ENCODE measurements at regions not wholly inside any gene's neighbourhood (a gene's known extent, or its start where the extent isn't known, plus 50 kb on each side); places are given as distances from the start of the nearest gene placed in this dataset.

DNA sequence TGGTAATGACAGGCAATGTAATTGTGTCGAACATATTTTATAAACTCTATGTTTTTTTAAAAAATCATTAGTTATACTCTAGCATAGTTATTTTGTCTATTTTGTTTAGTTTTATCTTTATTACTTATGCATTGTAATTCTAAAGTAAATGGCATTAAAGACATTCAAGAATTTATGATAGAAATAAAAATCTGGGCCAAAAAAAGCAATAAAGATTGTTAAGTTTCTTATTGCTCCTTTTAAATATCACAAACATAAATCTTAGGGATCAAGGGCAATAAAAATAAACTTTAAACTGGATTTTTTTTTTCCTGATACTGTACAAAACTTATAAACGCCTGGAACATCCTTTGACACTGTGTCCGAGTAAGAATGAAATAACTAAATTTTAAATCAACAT, 931.5 kb upstream of the EYS start:
- Histone ChIP-seq H3K9me3 (no peaks in the 10 kb centered on the region), H3K27ac (no peak overlapping the region), H3K27me3 (no peaks in the 10 kb centered on the region), H3K36me3 (no peaks in the 10 kb centered on the region), H3K4me3 (no peak overlapping the region), H3K4me1 (no peaks in the 10 kb centered on the region)
- intact Hi-C loops (cut with DNase I) = no loop called here
- DNase-seq (no peak), FAIRE-seq (no peak), ATAC-seq (no peak)
- 48 to 55% methylated on average over 3 of the region's 3 CpGs for WGBS, 2 donors
- TF ChIP-seq, protein P1, sequence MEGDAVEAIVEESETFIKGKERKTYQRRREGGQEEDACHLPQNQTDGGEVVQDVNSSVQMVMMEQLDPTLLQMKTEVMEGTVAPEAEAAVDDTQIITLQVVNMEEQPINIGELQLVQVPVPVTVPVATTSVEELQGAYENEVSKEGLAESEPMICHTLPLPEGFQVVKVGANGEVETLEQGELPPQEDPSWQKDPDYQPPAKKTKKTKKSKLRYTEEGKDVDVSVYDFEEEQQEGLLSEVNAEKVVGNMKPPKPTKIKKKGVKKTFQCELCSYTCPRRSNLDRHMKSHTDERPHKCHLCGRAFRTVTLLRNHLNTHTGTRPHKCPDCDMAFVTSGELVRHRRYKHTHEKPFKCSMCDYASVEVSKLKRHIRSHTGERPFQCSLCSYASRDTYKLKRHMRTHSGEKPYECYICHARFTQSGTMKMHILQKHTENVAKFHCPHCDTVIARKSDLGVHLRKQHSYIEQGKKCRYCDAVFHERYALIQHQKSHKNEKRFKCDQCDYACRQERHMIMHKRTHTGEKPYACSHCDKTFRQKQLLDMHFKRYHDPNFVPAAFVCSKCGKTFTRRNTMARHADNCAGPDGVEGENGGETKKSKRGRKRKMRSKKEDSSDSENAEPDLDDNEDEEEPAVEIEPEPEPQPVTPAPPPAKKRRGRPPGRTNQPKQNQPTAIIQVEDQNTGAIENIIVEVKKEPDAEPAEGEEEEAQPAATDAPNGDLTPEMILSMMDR (IDR thresholded peaks at IDR 0.05) = no peak

DNA sequence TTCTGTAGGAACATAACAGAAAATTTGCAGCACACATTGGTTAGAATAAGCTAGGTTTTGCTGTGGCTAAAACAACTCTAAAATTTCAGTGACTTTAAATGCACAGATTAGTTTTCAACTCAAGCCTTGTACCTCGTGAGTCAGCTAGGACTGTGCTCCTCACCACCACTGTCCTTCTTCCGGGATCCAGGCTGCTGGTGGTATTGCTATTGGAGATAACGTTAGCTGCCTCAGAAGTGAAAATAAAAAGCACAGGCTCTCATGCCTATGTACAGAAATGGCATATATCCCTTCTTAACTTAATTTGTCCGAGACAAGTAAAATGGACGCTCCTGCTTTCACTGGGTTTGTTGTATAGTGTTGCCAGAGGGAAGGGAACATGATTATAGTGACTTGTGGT, 931.1 kb upstream of the EYS start:
- Histone ChIP-seq H3K4me1 (no peaks in the 10 kb centered on the region), H3K27ac (no peak overlapping the region), H3K4me3 (no peak overlapping the region), H3K36me3 (no peaks in the 10 kb centered on the region), H3K9me3 (no peaks in the 10 kb centered on the region), H3K27me3 (no peaks in the 10 kb centered on the region)
- TF ChIP-seq, protein P1 (IDR thresholded peaks at IDR 0.05) = no peak
- intact Hi-C loops (cut with DNase I) = no loop called here
- ATAC-seq (no peak), DNase-seq (no peak), FAIRE-seq (no peak)
- WGBS, 2 donors = 53 to 64% methylated on average over 5 of the region's 5 CpGs

DNA sequence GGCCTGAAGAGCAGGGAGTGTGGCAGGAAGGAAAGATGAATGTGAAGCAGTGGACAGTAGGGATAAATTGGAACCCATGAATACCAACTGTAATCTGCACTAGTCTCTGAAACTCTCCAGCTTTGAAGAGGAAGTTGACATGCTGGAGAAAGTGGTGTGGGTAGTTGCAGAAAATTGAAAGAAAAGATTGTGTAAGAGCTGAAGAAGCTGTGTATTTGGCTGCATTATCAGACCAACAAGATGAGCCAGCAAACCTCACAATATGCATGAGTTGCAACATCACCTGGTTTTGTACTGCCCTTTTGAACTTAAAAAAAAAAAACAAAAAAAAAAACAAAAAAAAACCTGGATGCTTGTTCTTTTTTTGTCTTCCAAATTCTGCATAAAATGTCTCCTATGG, 921.9 kb upstream of the EYS start:
- H3K4me1 ChIP-seq = no peaks in the 10 kb centered on the region
- H3K36me3 ChIP-seq = no peaks in the 10 kb centered on the region
- no peak for DNase-seq
- H3K27ac ChIP-seq = no peak overlapping the region
- no peak for FAIRE-seq
- no peaks in the 10 kb centered on the region for H3K9me3 ChIP-seq
- H3K27me3 ChIP-seq = no peaks in the 10 kb centered on the region
- intact Hi-C loops (cut with DNase I) = no loop called here
- no peak for ATAC-seq
- TF ChIP-seq, protein P1 (IDR thresholded peaks at IDR 0.05) = no peak
- H3K4me3 ChIP-seq = no peak overlapping the region

DNA sequence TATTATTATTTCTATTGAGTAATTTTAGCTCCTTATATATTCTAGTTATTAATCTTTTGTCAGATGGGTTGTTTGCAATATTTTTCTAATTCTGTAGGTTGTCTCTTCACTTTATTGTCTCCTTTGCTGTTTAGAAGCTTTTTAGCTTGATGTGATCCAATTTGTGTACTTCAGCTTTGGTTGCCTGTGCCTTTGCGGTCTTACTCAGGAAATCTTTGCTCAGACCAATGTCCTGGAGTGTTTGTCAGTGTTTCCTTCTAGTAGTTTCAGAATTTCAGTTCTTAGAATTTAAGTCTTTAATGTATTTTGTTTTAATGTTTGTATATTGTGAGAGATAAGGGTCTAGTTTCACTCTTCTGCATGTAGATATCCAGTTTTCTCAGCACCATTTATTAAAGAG, 916.0 kb upstream of the EYS start:
- Histone ChIP-seq H3K4me1 (no peaks in the 10 kb centered on the region), H3K4me3 (no peak overlapping the region), H3K9me3 (no peaks in the 10 kb centered on the region), H3K27ac (no peak overlapping the region), H3K36me3 (no peaks in the 10 kb centered on the region), H3K27me3 (no peaks in the 10 kb centered on the region)
- 75 to 80% methylated on average over 1 of the region's 1 CpG for WGBS, 2 donors
- DNase-seq (no peak), ATAC-seq (no peak), FAIRE-seq (no peak)
- intact Hi-C loops (cut with DNase I) = no loop called here
- TF ChIP-seq, protein P1 (IDR thresholded peaks at IDR 0.05) = no peak

DNA sequence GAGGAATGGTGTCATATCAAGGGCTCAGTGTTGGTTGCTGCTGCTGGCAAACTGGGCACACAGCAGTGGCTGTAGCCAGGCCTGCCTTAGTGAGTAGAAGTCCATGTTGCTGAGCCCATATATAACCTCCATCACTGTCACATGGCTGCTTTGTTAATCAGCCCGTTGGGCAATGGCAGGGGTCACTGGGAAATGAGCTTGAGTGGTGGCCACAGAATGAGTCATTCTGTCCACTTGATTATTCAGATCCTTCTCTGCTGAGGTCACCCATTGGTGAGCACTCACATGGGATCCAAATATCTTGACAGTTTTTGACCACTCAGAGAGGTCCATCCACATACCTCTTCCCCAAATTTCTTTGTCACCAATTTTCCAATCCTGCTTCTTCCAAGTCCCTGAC, 898.9 kb upstream of the EYS start:
- no peak for ATAC-seq
- DNase-seq = no peak
- no peak for FAIRE-seq
- H3K27me3 ChIP-seq = no peaks in the 10 kb centered on the region
- H3K27ac ChIP-seq = no peak overlapping the region
- H3K36me3 ChIP-seq = no peaks in the 10 kb centered on the region
- H3K4me3 ChIP-seq = no peak overlapping the region
- TF ChIP-seq, protein P1 (IDR thresholded peaks at IDR 0.05) = no peak
- intact Hi-C loops (cut with DNase I) = no loop called here
- no peaks in the 10 kb centered on the region for H3K4me1 ChIP-seq
- H3K9me3 ChIP-seq = no peaks in the 10 kb centered on the region
- WGBS, 2 donors = 27 to 62% methylated on average over 1 of the region's 1 CpG

Measured in pancreas (tissue), 10 donors.